ENCODE measurements at regions not wholly inside any gene's neighbourhood (a gene's known extent, or its start where the extent isn't known, plus 50 kb on each side); places are given as distances from the start of the nearest gene placed in this dataset.

DNA sequence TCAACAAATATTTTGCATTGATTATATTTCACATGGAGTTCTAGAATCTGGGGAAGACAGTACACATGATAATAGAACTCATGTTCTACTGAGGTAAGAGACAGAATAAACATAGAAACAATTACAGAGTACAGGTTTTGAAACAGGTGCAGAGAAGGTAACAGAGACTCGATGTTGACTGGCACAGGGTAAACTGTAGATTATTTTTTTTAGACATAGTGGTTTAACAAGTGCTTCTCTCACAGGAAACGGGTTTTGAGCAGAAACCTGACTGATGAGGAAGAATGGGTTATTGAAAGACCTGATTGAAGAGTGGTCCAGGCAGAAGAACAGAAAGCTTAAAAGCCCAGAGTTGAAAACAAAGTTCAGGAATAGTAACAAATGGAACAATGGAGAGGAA, 1002.5 kb upstream of the FAM98A start:
- no peak for TF ChIP-seq CTCF (IDR thresholded peaks at IDR 0.05)
- TF ChIP-seq POLR2A (IDR thresholded peaks at IDR 0.05): no peak

Data from uterus (tissue), 2 donors.